ENCODE measurements at regions not wholly inside any gene's neighbourhood (a gene's known extent, or its start where the extent isn't known, plus 50 kb on each side); places are given as distances from the start of the nearest gene placed in this dataset.

GRCh38 chr12:91373086-91373485, 190.5 kb upstream of the DCN start:
- Histone ChIP-seq H3K4me1 (ENCODE audit: control insufficient read depth, insufficient read depth, low read length) (peaks cover 12% of the 10 kb centered on the region), H3K36me3 (ENCODE audit: control insufficient read depth, insufficient read depth, low read length) (no peaks in the 10 kb centered on the region), H3K9ac (ENCODE audit: low read depth, low read length) (no peak overlapping the region), H3K9me3 (ENCODE audit: control insufficient read depth, insufficient read depth, low read length) (no peaks in the 10 kb centered on the region), H3K4me3 (ENCODE audit: low read depth, low read length) (no peak overlapping the region), H3K27me3 (ENCODE audit: control insufficient read depth, insufficient read depth, low read length) (no peaks in the 10 kb centered on the region)

GRCh38 chr12:91370086-91370868, 187.7 kb upstream of the DCN start:
- H3K9ac ChIP-seq (ENCODE audit: low read depth, low read length) = no peak overlapping the region
- no peaks in the 10 kb centered on the region for H3K27me3 ChIP-seq (ENCODE audit: control insufficient read depth, insufficient read depth, low read length)
- H3K9me3 ChIP-seq (ENCODE audit: control insufficient read depth, insufficient read depth, low read length) = no peaks in the 10 kb centered on the region
- H3K4me3 ChIP-seq (ENCODE audit: low read depth, low read length) = no peak overlapping the region
- H3K36me3 ChIP-seq (ENCODE audit: control insufficient read depth, insufficient read depth, low read length) = no peaks in the 10 kb centered on the region
- H3K4me1 ChIP-seq (ENCODE audit: control insufficient read depth, insufficient read depth, low read length) = peaks cover 7% of the 10 kb centered on the region

- Histone ChIP-seq H3K9ac (ENCODE audit: low read depth, low read length) (no peak overlapping the region), H3K4me1 (ENCODE audit: control insufficient read depth, insufficient read depth, low read length) (peaks cover 7% of the 10 kb centered on the region), H3K27me3 (ENCODE audit: control insufficient read depth, insufficient read depth, low read length) (no peaks in the 10 kb centered on the region), H3K36me3 (ENCODE audit: control insufficient read depth, insufficient read depth, low read length) (no peaks in the 10 kb centered on the region), H3K9me3 (ENCODE audit: control insufficient read depth, insufficient read depth, low read length) (no peaks in the 10 kb centered on the region), H3K4me3 (ENCODE audit: low read depth, low read length) (no peak overlapping the region)
These were observed 186.0 kb upstream of the DCN start for GRCh38 chr12:91368613-91369012.

GRCh38 chr12:91367234-91367849, 184.7 kb upstream of the DCN start:
- Histone ChIP-seq H3K27me3 (ENCODE audit: control insufficient read depth, insufficient read depth, low read length) (no peaks in the 10 kb centered on the region), H3K9ac (ENCODE audit: low read depth, low read length) (no peak overlapping the region), H3K4me3 (ENCODE audit: low read depth, low read length) (no peak overlapping the region), H3K4me1 (ENCODE audit: control insufficient read depth, insufficient read depth, low read length) (peaks cover 7% of the 10 kb centered on the region), H3K36me3 (ENCODE audit: control insufficient read depth, insufficient read depth, low read length) (no peaks in the 10 kb centered on the region), H3K9me3 (ENCODE audit: control insufficient read depth, insufficient read depth, low read length) (no peaks in the 10 kb centered on the region)

- Histone ChIP-seq H3K9me3 (ENCODE audit: control insufficient read depth, insufficient read depth, low read length) (no peaks in the 10 kb centered on the region), H3K36me3 (ENCODE audit: control insufficient read depth, insufficient read depth, low read length) (no peaks in the 10 kb centered on the region), H3K9ac (ENCODE audit: low read depth, low read length) (no peak overlapping the region), H3K27me3 (ENCODE audit: control insufficient read depth, insufficient read depth, low read length) (no peaks in the 10 kb centered on the region), H3K4me3 (ENCODE audit: low read depth, low read length) (no peak overlapping the region), H3K4me1 (ENCODE audit: control insufficient read depth, insufficient read depth, low read length) (no peaks in the 10 kb centered on the region)
These were observed 182.0 kb upstream of the DCN start for GRCh38 chr12:91364471-91365184.

- H3K36me3 ChIP-seq (ENCODE audit: control insufficient read depth, insufficient read depth, low read length) = no peaks in the 10 kb centered on the region
- no peaks in the 10 kb centered on the region for H3K9me3 ChIP-seq (ENCODE audit: control insufficient read depth, insufficient read depth, low read length)
- no peak overlapping the region for H3K4me3 ChIP-seq (ENCODE audit: low read depth, low read length)
- no peaks in the 10 kb centered on the region for H3K4me1 ChIP-seq (ENCODE audit: control insufficient read depth, insufficient read depth, low read length)
- H3K27me3 ChIP-seq (ENCODE audit: control insufficient read depth, insufficient read depth, low read length) = no peaks in the 10 kb centered on the region
- H3K9ac ChIP-seq (ENCODE audit: low read depth, low read length) = no peak overlapping the region
These were observed 179.2 kb upstream of the DCN start for GRCh38 chr12:91361864-91362263.

GRCh38 chr12:91357381-91357780, 174.8 kb upstream of the DCN start:
- H3K27me3 ChIP-seq (ENCODE audit: control insufficient read depth, insufficient read depth, low read length) = no peaks in the 10 kb centered on the region
- H3K9ac ChIP-seq (ENCODE audit: low read depth, low read length) = no peak overlapping the region
- H3K36me3 ChIP-seq (ENCODE audit: control insufficient read depth, insufficient read depth, low read length) = no peaks in the 10 kb centered on the region
- no peaks in the 10 kb centered on the region for H3K4me1 ChIP-seq (ENCODE audit: control insufficient read depth, insufficient read depth, low read length)
- H3K4me3 ChIP-seq (ENCODE audit: low read depth, low read length) = no peak overlapping the region
- no peaks in the 10 kb centered on the region for H3K9me3 ChIP-seq (ENCODE audit: control insufficient read depth, insufficient read depth, low read length)

- Histone ChIP-seq H3K27me3 (ENCODE audit: control insufficient read depth, insufficient read depth, low read length) (no peaks in the 10 kb centered on the region), H3K9ac (ENCODE audit: low read depth, low read length) (no peak overlapping the region), H3K9me3 (ENCODE audit: control insufficient read depth, insufficient read depth, low read length) (no peaks in the 10 kb centered on the region), H3K36me3 (ENCODE audit: control insufficient read depth, insufficient read depth, low read length) (no peaks in the 10 kb centered on the region), H3K4me1 (ENCODE audit: control insufficient read depth, insufficient read depth, low read length) (no peaks in the 10 kb centered on the region), H3K4me3 (ENCODE audit: low read depth, low read length) (no peak overlapping the region)
These were observed 173.8 kb upstream of the DCN start for GRCh38 chr12:91356405-91356804.

- H3K4me3 ChIP-seq (ENCODE audit: low read depth, low read length) = no peak overlapping the region
- no peaks in the 10 kb centered on the region for H3K36me3 ChIP-seq (ENCODE audit: control insufficient read depth, insufficient read depth, low read length)
- no peaks in the 10 kb centered on the region for H3K27me3 ChIP-seq (ENCODE audit: control insufficient read depth, insufficient read depth, low read length)
- no peaks in the 10 kb centered on the region for H3K9me3 ChIP-seq (ENCODE audit: control insufficient read depth, insufficient read depth, low read length)
- no peaks in the 10 kb centered on the region for H3K4me1 ChIP-seq (ENCODE audit: control insufficient read depth, insufficient read depth, low read length)
- H3K9ac ChIP-seq (ENCODE audit: low read depth, low read length) = no peak overlapping the region
These were observed 172.8 kb upstream of the DCN start for GRCh38 chr12:91355150-91356006.

- no peak overlapping the region for H3K9ac ChIP-seq (ENCODE audit: low read depth, low read length)
- H3K4me1 ChIP-seq (ENCODE audit: control insufficient read depth, insufficient read depth, low read length) = no peaks in the 10 kb centered on the region
- H3K4me3 ChIP-seq (ENCODE audit: low read depth, low read length) = no peak overlapping the region
- H3K9me3 ChIP-seq (ENCODE audit: control insufficient read depth, insufficient read depth, low read length) = no peaks in the 10 kb centered on the region
- no peaks in the 10 kb centered on the region for H3K36me3 ChIP-seq (ENCODE audit: control insufficient read depth, insufficient read depth, low read length)
- H3K27me3 ChIP-seq (ENCODE audit: control insufficient read depth, insufficient read depth, low read length) = no peaks in the 10 kb centered on the region
These were observed 170.6 kb upstream of the DCN start for GRCh38 chr12:91353266-91353665.

- H3K9ac ChIP-seq (ENCODE audit: low read depth, low read length) = no peak overlapping the region
- no peaks in the 10 kb centered on the region for H3K9me3 ChIP-seq (ENCODE audit: control insufficient read depth, insufficient read depth, low read length)
- no peaks in the 10 kb centered on the region for H3K4me1 ChIP-seq (ENCODE audit: control insufficient read depth, insufficient read depth, low read length)
- H3K4me3 ChIP-seq (ENCODE audit: low read depth, low read length) = no peak overlapping the region
- no peaks in the 10 kb centered on the region for H3K36me3 ChIP-seq (ENCODE audit: control insufficient read depth, insufficient read depth, low read length)
- no peaks in the 10 kb centered on the region for H3K27me3 ChIP-seq (ENCODE audit: control insufficient read depth, insufficient read depth, low read length)
These were observed 166.9 kb upstream of the DCN start for GRCh38 chr12:91349476-91349875.

All from iPS-15b (cell line).